IMR-90 (cell line): ENCODE measurements at regions not wholly inside any gene's neighbourhood (a gene's known extent, or its start where the extent isn't known, plus 50 kb on each side); places are given as distances from the start of the nearest gene placed in this dataset.

Experiments used
- ATAC-seq: fragments of 200-7000 bp; cut with Tn5 transposase; 2 replicates; pipeline ENCODE4 v1.9.1; 2020; ENCODE audit warnings: low read depth, mild to moderate bottlenecking, moderate library complexity
- BruUV-seq: library from RNA; stranded (reverse); fragments of 400-500 nt; replicated peaks from 2 replicates; lab custom pipeline; 2021; lab: Mats Ljungman, UMichigan
- CTCF ChIA-PET: fragments of 300-600 bp; formaldehyde crosslinking; extraction: SDS; loops from one replicate; lab custom pipeline; 2021; ENCODE audit warnings: antibody characterized with exemption; lab: Yijun Ruan, JAX
- POLR2A ChIA-PET: fragments of 300-600 bp; sonication (Branson Sonifier 250); formaldehyde crosslinking; loops from one replicate; lab custom pipeline; 2022; ENCODE audit warnings: antibody characterized with exemption; ENCODE audit not compliant: unreplicated experiment; lab: Charles Lee
- DNase-seq: peaks from one replicate; pipeline ENCODE4 v3.0.0; 2013
- H2AFZ ChIP-seq: replicated peaks from 2 replicates; pipeline ENCODE3; 2013; ENCODE audit warnings: low read length, mild to moderate bottlenecking; ENCODE audit not compliant: poor library complexity
- H2AK5ac ChIP-seq: 2 replicates; pipeline ENCODE4 v1.6.1; 2013; ENCODE audit warnings: low read depth, low read length, inconsistent platforms
- H2AK9ac ChIP-seq: replicated peaks from 2 replicates; pipeline ENCODE3; 2013; ENCODE audit warnings: mild to moderate bottlenecking, low read depth, low read length, moderate library complexity; ENCODE audit not compliant: poor library complexity
- H2BK120ac ChIP-seq: 2 replicates; pipeline ENCODE4 v1.6.1; 2013; ENCODE audit warnings: low read depth, low read length, inconsistent platforms
- H2BK15ac ChIP-seq: 3 replicates; pipeline ENCODE4 v1.6.1; 2013; ENCODE audit warnings: low read depth, low read length, inconsistent platforms
- H2BK20ac ChIP-seq: 2 replicates; pipeline ENCODE4 v1.6.1; 2013; ENCODE audit warnings: low read depth, mild to moderate bottlenecking, inconsistent platforms, low read length, moderate library complexity
- H2BK5ac ChIP-seq: 2 replicates; pipeline ENCODE4 v1.6.1; 2013; ENCODE audit warnings: mild to moderate bottlenecking, low read depth, low read length, inconsistent platforms; ENCODE audit not compliant: poor library complexity, severe bottlenecking
- H3K14ac ChIP-seq: replicated peaks from 2 replicates; pipeline ENCODE4 v1.6.1; 2013; ENCODE audit warnings: low read depth, low read length, inconsistent platforms
- H3K18ac ChIP-seq: 2 replicates; pipeline ENCODE4 v1.6.1; 2013; ENCODE audit warnings: low read depth, low read length, control low read depth
- H3K23ac ChIP-seq: 2 replicates; pipeline ENCODE4 v1.6.1; 2013; ENCODE audit warnings: low read depth, low read length, inconsistent platforms
- H3K27ac ChIP-seq: 2 replicates; pipeline ENCODE4 v1.5.1; 2013; ENCODE audit warnings: mild to moderate bottlenecking, control low read depth, low read length; ENCODE audit not compliant: insufficient read depth
- H3K27me3 ChIP-seq: 2 replicates; pipeline ENCODE4 v1.6.1; 2013; ENCODE audit warnings: low read length; ENCODE audit not compliant: control insufficient read depth, insufficient read depth
- H3K36me3 ChIP-seq: 2 replicates; pipeline ENCODE4 v1.6.1; 2013; ENCODE audit warnings: low read length, mixed read lengths; ENCODE audit not compliant: control insufficient read depth, insufficient read depth
- H3K4ac ChIP-seq: 2 replicates; pipeline ENCODE4 v1.6.1; 2013; ENCODE audit warnings: low read depth, low read length, inconsistent platforms
- H3K4me1 ChIP-seq: 2 replicates; pipeline ENCODE4 v1.6.1; 2013; ENCODE audit warnings: low read length, mixed read lengths; ENCODE audit not compliant: control insufficient read depth, insufficient read depth
- H3K4me2 ChIP-seq: 2 replicates; pipeline ENCODE4 v1.6.1; 2013; ENCODE audit warnings: low read depth, mild to moderate bottlenecking, control low read depth, low read length, moderate library complexity
- H3K4me3 ChIP-seq: 2 replicates; pipeline ENCODE4 v1.5.1; 2013; ENCODE audit warnings: low read depth, mild to moderate bottlenecking, control low read depth, low read length, moderate library complexity; ENCODE audit not compliant: insufficient read depth
- H3K56ac ChIP-seq: 2 replicates; pipeline ENCODE4 v1.6.1; 2013; ENCODE audit warnings: low read length, inconsistent platforms; ENCODE audit not compliant: insufficient read depth; ENCODE audit errors: extremely low read depth
- H3K79me1 ChIP-seq, 2 experiments: 2 replicates each; pipeline ENCODE4 v1.6.1; 2013; ENCODE audit warnings: low read length in 2 of 2, inconsistent platforms in 1 of 2, low read depth in 1 of 2
- H3K9ac ChIP-seq: 2 replicates; pipeline ENCODE4 v1.6.1; 2013; ENCODE audit warnings: low read depth, low read length, control low read depth
- H3K9me1 ChIP-seq: 2 replicates; pipeline ENCODE4 v1.6.1; 2013; ENCODE audit warnings: low read length, inconsistent platforms; ENCODE audit not compliant: insufficient read depth
- H3K9me3 ChIP-seq: 2 replicates; pipeline ENCODE4 v1.6.1; 2013; ENCODE audit warnings: low read length; ENCODE audit not compliant: control insufficient read depth, insufficient read depth
- H4K20me1 ChIP-seq: 2 replicates; pipeline ENCODE4 v1.6.1; 2013; ENCODE audit warnings: low read length, inconsistent platforms; ENCODE audit not compliant: insufficient read depth
- H4K5ac ChIP-seq: 2 replicates; pipeline ENCODE4 v1.6.1; 2013; ENCODE audit warnings: mild to moderate bottlenecking, low read depth, low read length, control low read depth
- H4K8ac ChIP-seq, 2 experiments: 2 replicates each; pipeline ENCODE4 v1.6.1; 2013; ENCODE audit warnings: low read depth in 2 of 2, low read length in 2 of 2, control low read depth in 1 of 2, inconsistent platforms in 1 of 2
- H4K91ac ChIP-seq: 2 replicates; pipeline ENCODE4 v1.6.1; 2013; ENCODE audit warnings: low read depth, low read length, inconsistent platforms; ENCODE audit not compliant: insufficient read depth
- BHLHE40 ChIP-seq: fragments of 150-350 bp; IDR thresholded peaks from 2 replicates; pipeline ENCODE4 v1.6.1; 2016; ENCODE audit warnings: mild to moderate bottlenecking, low read depth, low read length
- CEBPB ChIP-seq: IDR thresholded peaks from 2 replicates; pipeline ENCODE4 v1.6.1; 2012; ENCODE audit warnings: low read depth, low read length, improper control_type of control experiment
- FOS ChIP-seq: fragments of 150-350 bp; IDR thresholded peaks from 2 replicates; pipeline ENCODE4 v1.6.1; 2016; ENCODE audit warnings: low read depth, low read length
- WGBS, 2 experiments: methylation state at CpG; one replicate each; pipeline versions ENCODE4 v1.1.5 to v1.1.7; 2013; ENCODE audit warnings: missing lambda C conversion rate in 2 of 2; ENCODE audit not compliant: insufficient read length in 1 of 2; ENCODE audit errors: extremely low coverage in 2 of 2; 5-methylcytosine and 5-hydroxymethylcytosine counted together
- dilution Hi-C: fragments of 300-500 bp; cut with HindIII; formaldehyde crosslinking; loops from one replicate; pipeline ENCODE4 v1.14.3; 2018; ENCODE audit warnings: low sequenced_read_pairs; ENCODE audit not compliant: unreplicated experiment
- in situ Hi-C: fragments of 300-500 bp; cut with MboI; formaldehyde crosslinking; loops from 3 replicates; pipeline ENCODE4 v1.14.3; 2019; ENCODE audit warnings: low sequenced_read_pairs, inconsistent platforms, mixed read lengths
- intact Hi-C: fragments of 100-400 bp; cut with micrococcal nuclease; formaldehyde crosslinking; loops from 2 replicates; pipeline ENCODE4 v1.10.0; 2022

DNA sequence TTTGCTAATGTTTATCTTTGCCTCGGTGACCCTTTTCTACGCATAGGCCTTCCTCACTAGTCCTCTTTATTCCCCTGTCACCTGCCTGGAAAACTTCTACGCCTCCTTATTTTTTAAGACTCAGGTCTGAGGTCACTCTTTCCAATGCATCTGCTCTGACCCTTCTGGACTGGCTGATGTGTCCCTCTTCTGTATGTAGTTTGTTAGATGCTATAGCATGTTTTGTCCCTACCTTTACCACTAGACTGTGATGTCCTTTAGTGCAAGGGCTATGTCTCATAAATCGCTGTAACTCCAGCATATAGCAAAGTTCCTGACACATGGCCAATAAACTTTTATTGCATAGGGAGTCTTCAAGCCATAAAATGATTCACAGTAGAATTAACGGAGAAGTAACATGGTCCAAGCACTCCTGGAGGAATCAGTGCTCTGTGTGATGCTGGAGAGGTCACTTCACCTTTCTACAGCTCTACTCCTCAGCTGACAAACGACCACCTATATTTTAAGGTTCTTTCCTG, 872.5 kb upstream of the SLIT2 start:
- Histone ChIP-seq H3K9me3 (no peaks in the 10 kb centered on the region), H2AK5ac (peak overlapping the region; percentile 59), H3K27me3 (no peaks in the 10 kb centered on the region), H3K9me1 (no peaks in the 10 kb centered on the region), H3K56ac (no peak overlapping the region), H4K8ac (peak overlapping the region in 1 of 2 experiments; percentile 34; a peak in 1 of 4 replicates), H4K5ac (no peak overlapping the region), H4K20me1 (no peaks in the 10 kb centered on the region), H3K14ac (0 out of 2 replicates have a peak overlapping the region, but pooled peaks have one; percentile 35), H2BK15ac (peak overlapping the region; percentile 84), H3K18ac (peak overlapping the region; percentile 59; the same call in 1 of the 2 replicates), H3K9ac (no peak overlapping the region), H2BK120ac (peak overlapping the region; percentile 5), H3K4me2 (no peak overlapping the region), H3K4me1 (peaks cover 5% of the 10 kb centered on the region; the same call in 1 of the 2 replicates), H2AK9ac (no peak overlapping the region), H3K4me3 (no peak overlapping the region), H3K4ac (peak overlapping the region; percentile 39), H3K23ac (no peak overlapping the region), H2AFZ (no peak overlapping the region), H3K79me1 (no peaks in the 10 kb centered on the region), H4K91ac (peak overlapping the region; percentile 19; the same call in 1 of the 2 replicates), H2BK20ac (peak overlapping the region; percentile 46), H3K27ac (no peak overlapping the region), H2BK5ac (no peak overlapping the region), H3K36me3 (no peaks in the 10 kb centered on the region)
- WGBS, 2 experiments = no CpG with 5 or more reads among the region's 6 CpGs
- POLR2A ChIA-PET = no interaction called here
- DNase-seq (no peak), ATAC-seq (no peak)
- dilution Hi-C loops (no loop called here), intact Hi-C loops (no loop called here), in situ Hi-C loops (no loop called here)
- no peak for TF ChIP-seq FOS
- no peak for TF ChIP-seq CEBPB
- no peak for TF ChIP-seq BHLHE40
- no TSS peak for BruUV-seq
- CTCF ChIA-PET = no interaction called here
